ENCODE measurements at regions not wholly inside any gene's neighbourhood (a gene's known extent, or its start where the extent isn't known, plus 50 kb on each side); places are given as distances from the start of the nearest gene placed in this dataset.

GRCh38 chr1:219676012-219676765, 63.3 kb upstream of the ZC3H11B start:
- no peak for ATAC-seq
- Mint-ChIP-seq H3K4me3 (no peak overlapping the region), H3K36me3 (no peaks in the 10 kb centered on the region), H3K4me1 (no peaks in the 10 kb centered on the region), H3K27me3 (no peaks in the 10 kb centered on the region), H3K27ac (no peak overlapping the region), H3K9me3 (ENCODE audit: low read depth) (no peaks in the 10 kb centered on the region)
- no peak for DNase-seq
- CTCF ChIA-PET, result no interaction called here

GRCh38 chr1:219670426-219671149, 57.7 kb upstream of the ZC3H11B start:
- DNase-seq, result no peak
- no peaks in the 10 kb centered on the region for H3K36me3 Mint-ChIP-seq
- H3K27me3 Mint-ChIP-seq, result no peaks in the 10 kb centered on the region
- no peak overlapping the region for H3K4me3 Mint-ChIP-seq
- CTCF ChIA-PET, result no interaction called here
- no peak overlapping the region for H3K27ac Mint-ChIP-seq
- no peaks in the 10 kb centered on the region for H3K4me1 Mint-ChIP-seq
- ATAC-seq, result no peak
- no peaks in the 10 kb centered on the region for H3K9me3 Mint-ChIP-seq (ENCODE audit: low read depth)

GRCh38 chr1:219669556-219669955, 56.7 kb upstream of the ZC3H11B start:
- H3K4me3 Mint-ChIP-seq, result no peak overlapping the region
- H3K4me1 Mint-ChIP-seq, result no peaks in the 10 kb centered on the region
- H3K9me3 Mint-ChIP-seq (ENCODE audit: low read depth), result no peaks in the 10 kb centered on the region
- no peak for ATAC-seq
- CTCF ChIA-PET, result no interaction called here
- H3K27ac Mint-ChIP-seq, result no peak overlapping the region
- no peak for DNase-seq
- no peaks in the 10 kb centered on the region for H3K27me3 Mint-ChIP-seq
- H3K36me3 Mint-ChIP-seq, result no peaks in the 10 kb centered on the region

- Mint-ChIP-seq H3K9me3 (ENCODE audit: low read depth) (no peaks in the 10 kb centered on the region), H3K27me3 (no peaks in the 10 kb centered on the region), H3K27ac (no peak overlapping the region), H3K4me3 (no peak overlapping the region), H3K36me3 (no peaks in the 10 kb centered on the region), H3K4me1 (no peaks in the 10 kb centered on the region)
- no peak for ATAC-seq
- DNase-seq, result no peak
- CTCF ChIA-PET, result interaction anchor here (0.8 kb wide), 1 partner anchor 9 kb away, joined by 3 read pairs; no protein-coding TSS in a partner anchor
Measured at GRCh38 chr1:219669042-219669441, 56.1 kb upstream of the ZC3H11B start.

GRCh38 chr1:219668446-219668845, 55.5 kb upstream of the ZC3H11B start:
- no peaks in the 10 kb centered on the region for H3K36me3 Mint-ChIP-seq
- DNase-seq (no peak), ATAC-seq (no peak)
- H3K27ac Mint-ChIP-seq, result no peak overlapping the region
- H3K27me3 Mint-ChIP-seq, result no peaks in the 10 kb centered on the region
- no peaks in the 10 kb centered on the region for H3K4me1 Mint-ChIP-seq
- CTCF ChIA-PET, result interaction anchor here (0.8 kb wide), 1 partner anchor 8 kb away, joined by 3 read pairs; no protein-coding TSS in a partner anchor
- H3K9me3 Mint-ChIP-seq (ENCODE audit: low read depth), result no peaks in the 10 kb centered on the region
- no peak overlapping the region for H3K4me3 Mint-ChIP-seq

- Mint-ChIP-seq H3K27ac (no peak overlapping the region), H3K36me3 (no peaks in the 10 kb centered on the region), H3K4me1 (no peaks in the 10 kb centered on the region), H3K9me3 (ENCODE audit: low read depth) (no peaks in the 10 kb centered on the region), H3K27me3 (peaks cover 6% of the 10 kb centered on the region), H3K4me3 (no peak overlapping the region)
- DNase-seq (no peak), ATAC-seq (no peak)
- CTCF ChIA-PET, result no interaction called here
Measured at GRCh38 chr1:219666242-219666641, 53.3 kb upstream of the ZC3H11B start.

- H3K27ac Mint-ChIP-seq, result no peak overlapping the region
- ATAC-seq (no peak), DNase-seq (no peak)
- no peaks in the 10 kb centered on the region for H3K36me3 Mint-ChIP-seq
- CTCF ChIA-PET, result no interaction called here
- H3K4me1 Mint-ChIP-seq, result peaks cover 1% of the 10 kb centered on the region
- no peaks in the 10 kb centered on the region for H3K9me3 Mint-ChIP-seq (ENCODE audit: low read depth)
- H3K27me3 Mint-ChIP-seq, result peaks cover 6% of the 10 kb centered on the region
- H3K4me3 Mint-ChIP-seq, result no peak overlapping the region
Measured at GRCh38 chr1:219665089-219665488, 52.2 kb upstream of the ZC3H11B start.

GRCh38 chr1:219664310-219665029, 51.6 kb upstream of the ZC3H11B start:
- Mint-ChIP-seq H3K36me3 (no peaks in the 10 kb centered on the region), H3K4me1 (peaks cover 1% of the 10 kb centered on the region), H3K27me3 (peaks cover 6% of the 10 kb centered on the region), H3K4me3 (no peak overlapping the region), H3K27ac (no peak overlapping the region), H3K9me3 (ENCODE audit: low read depth) (no peaks in the 10 kb centered on the region)
- no peak for ATAC-seq
- DNase-seq, result no peak
- CTCF ChIA-PET, result no interaction called here
